GM21576 (cell line): ENCODE measurements at regions not wholly inside any gene's neighbourhood (a gene's known extent, or its start where the extent isn't known, plus 50 kb on each side); places are given as distances from the start of the nearest gene placed in this dataset.

ENCODE experiments used
- ATAC-seq: cut with Tn5 transposase; IDR thresholded peaks from one replicate; pipeline ENCODE4 v1.9.1; 2021; ENCODE audit warnings: mild to moderate bottlenecking, moderate library complexity; ENCODE audit not compliant: unreplicated experiment

DNA sequence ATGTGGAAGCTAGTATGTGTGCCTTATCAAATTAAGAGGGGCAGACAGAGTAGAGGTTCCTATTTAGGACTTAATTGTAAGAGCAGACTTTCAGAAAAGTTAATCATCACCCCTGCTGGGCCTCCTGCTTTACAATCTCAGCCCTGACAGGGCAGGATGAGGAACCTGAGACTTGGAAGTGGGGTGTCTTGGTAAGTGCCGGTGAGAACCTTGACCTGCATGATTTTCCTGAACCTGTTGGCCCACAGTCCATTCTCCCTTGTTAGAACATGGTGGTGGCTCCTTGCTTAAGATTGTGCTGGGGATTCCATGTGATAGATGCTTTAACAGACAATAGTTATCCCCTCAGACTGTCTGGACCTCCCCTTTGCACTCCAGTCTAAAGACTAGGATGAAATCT is 141.7 kb upstream of the TMEM72 start:
- no peak for ATAC-seq

DNA sequence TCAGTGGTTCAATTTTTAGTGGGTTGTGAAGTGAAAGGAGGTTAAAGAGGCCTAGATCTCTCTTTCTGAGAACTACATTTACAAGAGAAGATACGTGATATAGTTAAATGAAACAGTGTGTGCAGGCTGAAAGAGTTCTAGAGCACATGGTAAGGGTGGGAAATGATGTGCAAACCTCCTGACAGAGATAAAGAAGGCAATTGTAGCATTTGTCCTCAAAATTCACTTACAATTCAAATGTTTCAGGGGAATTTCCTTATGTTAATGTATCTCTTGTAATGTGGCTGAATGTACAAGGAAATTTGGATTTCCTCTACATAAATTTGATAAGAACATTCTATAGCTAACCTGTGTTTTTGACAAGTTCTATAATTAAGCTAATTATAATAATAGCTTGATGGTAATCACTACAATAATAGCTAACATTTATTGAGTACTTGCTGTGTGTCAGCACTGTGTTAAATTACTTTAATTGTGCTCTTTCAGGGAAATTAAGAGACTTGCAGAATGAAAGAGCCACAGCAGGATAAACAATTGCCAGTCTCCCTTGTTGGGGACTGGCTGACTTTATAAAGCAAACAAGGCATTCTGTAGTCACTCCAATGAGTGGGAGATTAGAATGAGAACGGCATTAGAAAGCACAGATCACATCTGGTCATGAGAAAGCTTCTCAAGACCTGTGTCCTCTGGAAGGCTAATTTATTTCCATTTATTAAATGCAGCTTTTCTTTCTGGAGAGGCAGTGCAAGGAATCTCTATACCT is 139.7 kb upstream of the TMEM72 start:
- no peak for ATAC-seq

DNA sequence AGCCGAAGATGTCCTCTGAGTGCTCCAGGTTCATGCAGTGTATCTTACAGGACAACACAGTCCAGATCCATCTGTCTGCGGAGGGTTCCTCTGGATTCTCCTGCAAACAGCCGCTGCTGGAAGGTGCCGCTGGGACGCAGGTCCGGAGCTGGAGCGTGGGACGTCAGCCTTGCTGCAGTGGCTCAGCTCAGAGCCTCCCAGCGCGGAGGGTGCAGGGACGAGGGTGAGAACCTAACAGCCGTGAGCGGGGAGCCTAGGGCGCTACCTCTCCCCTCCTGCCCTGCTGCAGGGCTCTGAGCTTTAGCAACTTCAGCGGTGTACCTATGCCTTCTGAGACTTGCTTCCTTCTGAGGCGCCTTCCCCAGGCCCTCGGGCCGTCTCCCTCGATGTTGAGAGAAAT is 137.6 kb upstream of the TMEM72 start:
- ATAC-seq, result no peak

DNA sequence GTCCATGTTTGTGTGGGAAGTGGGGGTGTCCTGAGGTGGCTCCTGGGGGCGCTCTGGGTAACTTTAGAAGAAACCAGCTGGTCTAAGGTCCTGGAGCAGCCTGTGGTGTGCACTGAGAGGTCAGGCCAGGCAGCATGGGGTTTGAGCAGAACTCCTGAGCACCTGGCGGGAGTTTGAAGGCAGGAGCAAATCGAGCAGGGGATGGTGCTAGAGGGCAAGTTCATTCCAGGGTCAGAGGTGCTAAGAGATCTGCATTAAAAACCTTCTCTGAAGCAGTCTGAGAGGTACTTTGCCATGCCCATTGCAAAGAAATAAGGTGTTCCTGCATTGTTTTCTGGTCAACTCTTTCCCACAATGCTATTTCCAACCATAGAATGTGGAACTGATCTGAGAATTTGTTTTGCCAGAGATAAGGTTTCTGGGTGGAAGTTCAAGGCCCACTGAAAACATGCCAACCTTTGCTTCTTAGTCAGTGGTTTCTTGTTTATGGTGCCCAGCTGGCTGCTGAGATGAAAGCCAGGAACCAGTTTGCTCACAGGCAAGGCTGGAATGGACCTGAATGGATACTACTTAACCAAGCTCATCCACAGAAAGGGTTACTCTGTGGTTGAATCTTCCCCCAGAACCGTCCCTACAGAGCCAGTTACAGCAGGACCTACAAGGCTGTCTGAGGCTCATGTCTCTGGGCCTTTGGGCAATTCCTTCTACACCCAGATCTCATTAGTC is 136.3 kb upstream of the TMEM72 start:
- no peak for ATAC-seq

DNA sequence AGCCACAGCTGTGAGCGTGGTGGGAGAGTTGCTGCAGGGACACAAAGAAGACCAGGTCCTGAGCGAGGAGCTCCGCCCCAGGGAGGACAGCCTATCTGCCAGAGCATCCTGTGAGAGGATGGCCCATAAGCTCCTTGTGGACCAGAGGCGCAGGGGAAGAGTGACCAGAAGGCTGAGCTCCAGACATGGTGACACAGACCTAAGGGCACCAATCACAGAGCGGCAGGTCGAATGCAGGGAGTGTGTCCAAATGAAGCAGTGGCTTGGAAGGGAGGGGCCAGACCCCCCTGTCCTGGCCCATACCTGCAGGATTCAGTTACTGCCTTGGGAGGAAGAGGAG is 135.8 kb upstream of the TMEM72 start:
- no peak for ATAC-seq

DNA sequence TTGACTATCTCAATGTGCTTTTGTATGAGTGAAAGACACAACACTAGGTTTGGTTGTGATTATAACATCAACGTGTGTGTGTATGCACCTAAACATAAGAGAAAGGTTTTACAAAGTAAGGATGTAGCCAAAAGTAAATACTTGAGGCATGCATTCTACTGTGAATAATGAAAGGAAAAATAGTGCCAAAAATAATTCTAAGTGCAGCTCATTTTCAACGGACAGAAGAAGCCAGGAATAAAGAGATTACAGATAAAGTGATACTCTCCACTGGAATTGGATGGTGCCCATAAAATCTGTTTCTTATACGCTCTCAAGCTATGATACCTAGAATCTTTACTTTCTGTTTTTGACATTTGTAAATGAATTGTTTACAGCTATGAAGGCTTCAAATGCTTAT is 135.0 kb upstream of the TMEM72 start:
- ATAC-seq, result no peak

DNA sequence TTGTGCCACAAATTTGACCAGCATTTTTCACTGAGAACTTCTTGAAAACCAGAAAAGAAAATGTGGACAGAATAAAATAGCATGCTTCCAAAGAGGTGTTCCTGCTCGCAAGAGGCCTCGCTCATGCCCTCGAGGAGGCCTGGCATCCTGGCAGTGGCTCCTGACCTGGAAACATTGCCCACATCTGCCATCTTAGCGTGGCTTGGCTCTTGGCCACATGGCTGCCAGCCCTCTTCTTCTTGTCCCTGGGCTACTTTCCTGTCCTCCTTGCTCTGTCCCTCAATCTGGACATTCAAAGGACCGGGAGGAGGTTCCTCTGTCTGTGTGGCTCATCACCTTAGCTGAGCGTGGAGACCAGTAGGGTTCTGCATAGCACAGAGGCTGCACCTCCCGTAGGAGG is 131.6 kb upstream of the TMEM72 start:
- no peak for ATAC-seq

DNA sequence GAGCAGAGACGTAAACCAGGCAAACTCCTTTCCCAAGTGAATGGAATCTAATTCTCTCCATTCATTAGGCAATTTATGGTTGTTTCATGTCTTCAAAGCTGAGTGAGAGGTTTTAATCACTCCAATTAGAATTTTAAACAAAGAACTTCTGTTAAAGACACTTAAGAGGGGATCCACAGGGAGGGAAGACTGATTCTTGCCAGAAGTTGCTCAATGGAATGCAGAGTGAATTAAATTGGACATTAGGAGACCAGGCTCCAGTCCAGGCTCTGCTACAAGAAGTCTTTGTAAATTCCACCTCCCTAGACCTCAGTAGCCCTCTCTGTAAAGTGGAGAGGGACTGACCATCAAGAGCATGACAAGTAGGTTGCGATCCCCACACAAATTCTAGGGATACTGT is 130.7 kb upstream of the TMEM72 start:
- no peak for ATAC-seq

DNA sequence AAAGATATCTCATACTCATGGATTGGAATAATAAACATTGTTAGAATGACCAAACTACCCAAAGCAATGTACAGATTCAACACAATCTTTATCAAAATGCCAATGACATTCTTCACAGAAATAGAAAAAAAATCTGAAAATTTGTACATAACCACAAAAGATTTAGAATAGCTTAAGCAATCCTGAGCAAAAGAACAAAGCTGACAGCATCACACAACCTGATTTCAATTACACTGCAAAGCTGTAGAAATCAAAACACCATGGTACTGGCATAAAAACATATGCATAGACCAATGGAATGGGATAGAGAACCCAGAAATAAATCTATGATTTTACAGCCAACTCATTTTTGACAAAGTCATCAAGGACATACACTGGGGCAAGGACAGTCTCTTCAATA is 130.0 kb upstream of the TMEM72 start:
- no peak for ATAC-seq

DNA sequence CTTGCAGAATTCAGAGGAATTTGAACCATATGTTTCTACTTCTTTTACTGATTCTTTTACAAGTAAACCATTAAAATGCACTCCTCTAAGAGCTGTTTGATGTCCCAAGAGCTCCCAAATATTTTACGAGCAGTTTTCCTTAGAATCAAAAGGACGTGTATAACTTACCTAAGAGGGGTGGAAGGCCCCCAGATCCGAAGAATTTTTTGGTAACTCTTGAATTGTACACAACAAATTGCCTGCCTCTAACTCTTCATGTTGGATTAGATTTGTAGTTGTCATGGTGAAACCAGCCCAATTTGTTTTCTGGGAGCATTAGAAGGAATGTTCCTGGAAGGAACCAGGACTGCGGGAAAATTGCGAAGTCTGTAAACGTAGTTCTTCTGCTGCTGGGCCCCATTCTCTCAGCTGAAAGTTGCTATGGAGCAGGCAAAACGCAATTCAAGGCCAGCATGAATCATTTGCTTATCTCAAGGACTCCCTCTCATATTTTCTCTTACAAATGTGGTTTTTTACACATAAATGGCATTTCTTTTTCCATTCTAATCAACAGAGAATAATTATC is 124.8 kb upstream of the TMEM72 start:
- ATAC-seq, result no peak

DNA sequence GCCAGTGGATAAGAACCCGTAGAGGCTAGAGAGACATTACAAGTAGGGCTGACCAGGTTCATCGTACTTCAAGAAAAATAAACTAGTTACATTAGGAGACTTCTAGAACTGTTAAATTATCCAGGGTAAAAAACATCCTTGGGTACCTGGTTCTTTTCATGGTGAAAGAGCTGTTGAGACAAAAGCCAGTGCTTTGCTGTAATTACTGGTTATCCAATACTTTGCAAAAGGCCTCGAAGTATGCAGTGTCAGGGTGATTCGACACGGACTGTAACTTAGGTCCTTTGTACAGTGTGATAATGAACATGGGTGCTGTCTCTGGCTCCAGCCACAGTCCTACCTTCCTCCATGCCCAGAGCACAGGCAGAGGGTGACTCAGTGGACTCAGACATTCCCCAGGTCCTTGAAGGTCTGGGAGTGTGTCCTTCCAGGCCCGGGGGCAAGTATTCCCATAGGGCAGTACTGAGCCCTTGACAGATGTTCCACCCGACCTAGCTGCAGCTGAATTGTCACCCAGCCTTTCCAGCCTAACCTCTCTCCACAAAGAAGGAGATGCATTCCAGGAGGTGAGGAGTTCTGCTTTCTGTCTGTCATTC is 123.6 kb upstream of the TMEM72 start:
- ATAC-seq, result no peak

DNA sequence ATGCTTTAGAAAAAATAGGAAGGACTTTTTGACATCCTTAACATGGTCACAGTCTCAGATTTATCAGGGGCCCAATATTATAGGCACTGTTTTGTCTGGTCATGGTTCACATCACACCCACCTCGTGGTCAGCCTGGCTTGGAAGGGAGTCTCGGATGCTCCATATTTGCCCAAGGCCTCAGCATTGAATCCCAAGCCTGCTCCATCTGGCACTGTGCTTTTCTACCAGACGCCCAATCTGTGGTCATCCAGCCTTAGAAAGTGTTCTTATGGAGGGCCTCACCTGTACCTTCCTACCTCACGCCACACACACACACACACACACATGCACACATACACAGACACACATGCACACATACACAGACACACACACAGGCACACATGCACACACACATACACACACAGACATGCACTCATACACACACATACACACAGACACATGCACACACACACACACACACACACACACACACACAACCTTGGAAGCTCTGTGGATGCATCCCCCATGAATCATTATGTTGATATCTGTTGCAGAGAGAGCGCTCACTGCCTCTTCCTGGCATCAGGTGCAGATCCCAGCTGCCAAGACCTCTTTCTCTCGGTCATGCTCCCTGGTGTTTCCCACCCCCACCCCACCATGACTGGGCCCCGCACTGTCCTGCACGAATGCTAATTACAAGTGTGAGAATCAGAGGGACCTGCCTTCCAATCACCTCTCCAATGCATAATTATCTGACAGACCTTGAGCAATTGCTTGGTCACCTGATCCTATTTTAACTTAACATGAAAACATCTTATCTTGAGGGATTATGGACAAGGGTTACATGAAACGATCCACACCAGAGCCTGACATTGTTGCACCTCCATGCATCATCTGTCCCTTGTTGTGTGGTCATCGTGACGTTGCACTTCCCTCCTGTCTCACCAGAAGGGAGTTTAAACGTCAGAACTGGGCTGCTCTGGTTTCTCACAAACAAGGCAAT is 122.7 kb upstream of the TMEM72 start:
- no peak for ATAC-seq

DNA sequence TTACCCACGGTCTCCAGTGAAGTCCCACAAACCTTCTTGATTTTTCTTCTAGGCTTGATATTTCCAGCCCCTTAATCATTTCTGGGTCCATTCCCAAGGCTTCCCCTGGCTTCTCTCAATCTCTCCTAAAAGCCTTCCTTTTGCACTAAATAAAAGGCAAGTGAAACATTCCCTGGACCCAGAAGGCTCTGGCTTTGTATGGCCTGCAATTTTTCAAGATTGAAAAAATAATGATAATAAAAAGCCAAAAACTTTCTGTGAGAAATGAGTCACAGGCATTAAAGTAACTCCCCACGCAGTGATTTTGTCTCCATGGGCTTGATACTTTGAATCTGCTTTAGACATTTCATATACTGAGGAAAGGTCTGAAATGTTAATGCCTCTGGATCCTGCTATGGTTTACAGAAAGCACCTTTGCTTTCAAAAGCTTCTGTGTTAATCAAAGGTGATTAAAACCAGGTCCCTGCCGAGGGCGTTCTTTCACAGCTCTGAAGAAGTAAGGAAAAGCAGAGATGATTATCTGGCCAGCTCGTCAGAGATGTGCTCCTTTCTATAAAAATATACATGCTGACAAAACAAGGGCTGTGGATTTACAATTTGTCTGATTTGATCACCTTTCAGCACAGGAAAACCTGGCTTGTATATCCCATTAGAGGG is 118.9 kb upstream of the TMEM72 start:
- no peak for ATAC-seq

DNA sequence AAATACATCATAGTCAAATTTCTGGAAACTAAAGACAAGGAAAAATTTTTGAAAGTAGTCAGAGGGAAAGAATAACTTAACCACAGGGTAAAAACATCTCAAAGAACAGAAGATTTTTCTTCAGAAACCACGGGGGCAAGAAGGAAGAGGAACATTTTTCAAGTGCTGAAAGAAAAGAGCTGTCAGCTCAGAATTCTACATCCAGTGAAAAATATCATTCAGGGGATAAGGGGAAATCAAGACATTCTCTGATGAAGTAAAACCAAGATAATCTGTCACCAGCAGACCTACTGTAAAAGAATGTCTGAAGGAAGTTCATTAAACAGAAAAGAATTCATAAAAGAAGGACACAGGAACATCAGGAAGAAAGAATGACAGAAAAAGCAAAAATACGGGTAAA is 111.2 kb upstream of the TMEM72 start:
- ATAC-seq, result no peak

DNA sequence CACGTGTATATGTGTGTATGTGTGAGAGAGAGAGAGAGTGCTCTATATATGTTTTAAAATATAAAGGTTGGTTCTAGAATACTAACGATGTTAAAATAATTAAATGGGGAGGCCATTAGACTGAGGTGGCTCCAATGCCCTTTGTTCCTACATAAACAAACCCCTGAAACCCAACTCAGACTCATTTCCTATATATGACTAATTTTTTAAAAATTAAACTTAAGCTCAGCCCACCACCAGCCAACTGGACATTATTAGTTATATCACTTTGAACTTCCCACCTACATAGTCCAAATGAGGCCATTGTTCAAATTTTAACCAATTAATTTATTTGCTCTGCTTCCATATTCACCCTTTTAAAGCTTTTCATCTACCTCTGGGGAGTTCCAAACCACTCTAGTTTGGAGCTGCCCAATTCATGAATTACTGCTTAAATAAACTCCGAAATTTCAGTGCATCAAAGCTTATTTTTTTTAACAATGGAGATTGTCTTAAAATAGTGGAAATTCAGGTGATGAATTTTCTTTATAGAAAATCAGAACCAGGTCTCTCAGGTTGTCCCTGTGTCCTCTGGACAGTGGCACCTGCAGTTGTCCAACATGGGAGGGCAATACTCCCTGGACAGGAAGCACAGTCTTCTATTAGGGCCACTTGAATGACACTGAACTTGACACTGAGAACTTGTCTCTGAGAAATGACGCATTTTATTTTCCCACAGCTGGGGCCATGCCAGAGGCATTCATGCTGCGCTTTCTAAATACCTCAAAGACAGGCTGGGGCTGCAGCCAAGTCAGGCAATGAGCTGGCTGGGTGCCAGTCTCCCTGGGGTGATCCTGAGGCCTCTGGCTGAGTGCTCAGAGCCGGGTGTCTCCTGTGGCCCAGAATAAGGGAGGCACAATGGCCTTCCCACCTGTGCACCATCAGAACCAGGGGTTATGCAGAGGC is 109.5 kb upstream of the TMEM72 start:
- ATAC-seq, result no peak

DNA sequence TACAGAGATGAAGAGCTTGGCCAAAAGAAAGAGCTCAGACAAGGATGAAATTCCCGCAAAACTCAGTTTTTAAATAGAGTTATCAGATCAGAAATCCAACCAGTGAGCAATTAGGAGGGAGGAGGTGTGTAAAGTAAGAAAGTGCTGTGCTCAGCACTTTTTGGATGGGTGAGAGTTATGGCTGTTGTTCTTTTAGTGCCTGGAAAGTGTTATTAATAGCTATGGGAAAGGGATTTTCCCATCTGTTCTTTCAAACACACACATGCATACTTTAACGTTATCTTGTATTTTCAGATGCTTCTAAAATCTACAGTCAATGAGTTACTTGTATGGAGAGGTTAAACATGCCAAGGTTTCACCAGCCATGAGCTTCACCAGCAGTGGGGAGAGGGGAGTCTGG is 107.3 kb upstream of the TMEM72 start:
- no peak for ATAC-seq

DNA sequence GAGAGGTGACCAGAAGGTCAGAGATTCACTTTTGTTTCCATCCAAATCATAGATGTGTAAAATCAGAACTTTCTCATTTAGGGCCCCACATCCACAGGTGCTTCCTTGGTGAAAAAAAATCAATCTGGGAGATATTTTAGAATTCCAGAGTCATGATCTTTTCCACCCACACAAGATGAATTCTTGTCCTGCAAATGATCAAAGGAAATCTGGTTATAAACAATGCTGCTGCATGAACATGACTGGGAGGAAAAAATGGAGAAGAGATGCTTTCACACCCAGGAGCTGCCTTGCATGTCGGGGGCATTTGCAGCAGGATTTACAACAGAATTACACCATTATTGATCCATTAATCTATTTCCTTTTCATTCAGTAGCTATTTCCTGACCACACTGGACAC is 106.5 kb upstream of the TMEM72 start:
- no peak for ATAC-seq

DNA sequence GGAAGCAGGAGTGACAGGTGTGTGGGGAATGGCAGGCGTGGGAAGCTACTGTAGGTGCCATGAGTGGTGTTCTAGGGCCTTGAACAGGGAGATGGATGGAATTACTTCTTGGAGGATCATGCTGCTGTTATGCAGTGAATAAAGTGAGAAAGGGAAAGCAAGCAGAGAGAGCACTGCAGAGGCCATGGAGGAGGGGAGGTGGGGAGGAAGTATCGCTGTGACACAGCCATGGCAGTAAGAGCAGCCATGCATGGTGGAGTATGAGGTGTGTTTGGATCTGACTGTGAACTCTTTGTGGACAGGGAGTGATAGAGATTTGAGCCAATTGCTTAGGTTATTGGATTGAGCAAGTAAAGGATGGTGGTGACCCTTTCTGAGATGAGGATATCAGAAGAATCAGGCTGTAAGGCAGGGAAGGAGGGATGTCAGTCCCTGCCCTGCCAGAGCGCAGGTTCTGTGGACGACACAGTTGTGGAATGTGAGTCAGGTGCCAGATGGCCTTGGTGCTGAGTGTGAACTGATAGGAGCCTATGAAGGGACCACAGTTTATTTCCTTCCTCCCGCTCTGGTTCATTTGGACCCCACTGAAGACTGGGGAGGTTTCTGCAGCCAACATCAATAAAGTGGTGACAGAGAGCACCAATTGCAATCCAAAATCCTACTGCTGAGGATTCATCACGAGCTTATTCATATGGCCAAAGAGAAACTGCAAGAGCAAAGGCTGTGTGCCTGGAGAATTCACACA is 105.5 kb upstream of the TMEM72 start:
- no peak for ATAC-seq

DNA sequence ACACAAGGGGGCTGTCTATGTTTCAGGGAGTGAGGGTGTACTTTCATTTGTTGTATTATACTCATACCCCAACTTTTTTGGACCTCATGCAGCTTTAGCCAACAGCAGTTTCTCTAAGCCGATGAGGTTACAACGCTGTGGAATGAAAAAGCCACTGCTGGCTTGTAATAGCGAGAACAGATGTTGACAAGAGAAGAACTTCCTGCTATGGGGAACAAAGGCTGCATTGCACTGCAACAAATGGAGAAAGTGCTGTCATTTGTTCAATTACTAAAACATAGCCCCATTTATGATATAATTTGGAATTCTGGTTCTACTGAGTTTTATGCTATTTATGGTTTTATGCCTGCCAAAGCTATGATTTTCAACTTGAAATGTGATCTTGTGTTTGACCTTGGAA is 104.2 kb upstream of the TMEM72 start:
- no peak for ATAC-seq
